GM21717 (cell line): ENCODE measurements at regions not wholly inside any gene's neighbourhood (a gene's known extent, or its start where the extent isn't known, plus 50 kb on each side); places are given as distances from the start of the nearest gene placed in this dataset.

ENCODE experiments used
- ATAC-seq: cut with Tn5 transposase; IDR thresholded peaks from one replicate; pipeline ENCODE4 v1.9.1; 2021; ENCODE audit warnings: mild to moderate bottlenecking, moderate library complexity; ENCODE audit not compliant: unreplicated experiment

GRCh38 chr3:31442755-31443154 is 90.0 kb upstream of the STT3B start:
- no peak for ATAC-seq

GRCh38 chr3:31444220-31445142 is 88.2 kb upstream of the STT3B start:
- no peak for ATAC-seq

- no peak for ATAC-seq
Observed at GRCh38 chr3:31445701-31446100, 87.0 kb upstream of the STT3B start.

DNA sequence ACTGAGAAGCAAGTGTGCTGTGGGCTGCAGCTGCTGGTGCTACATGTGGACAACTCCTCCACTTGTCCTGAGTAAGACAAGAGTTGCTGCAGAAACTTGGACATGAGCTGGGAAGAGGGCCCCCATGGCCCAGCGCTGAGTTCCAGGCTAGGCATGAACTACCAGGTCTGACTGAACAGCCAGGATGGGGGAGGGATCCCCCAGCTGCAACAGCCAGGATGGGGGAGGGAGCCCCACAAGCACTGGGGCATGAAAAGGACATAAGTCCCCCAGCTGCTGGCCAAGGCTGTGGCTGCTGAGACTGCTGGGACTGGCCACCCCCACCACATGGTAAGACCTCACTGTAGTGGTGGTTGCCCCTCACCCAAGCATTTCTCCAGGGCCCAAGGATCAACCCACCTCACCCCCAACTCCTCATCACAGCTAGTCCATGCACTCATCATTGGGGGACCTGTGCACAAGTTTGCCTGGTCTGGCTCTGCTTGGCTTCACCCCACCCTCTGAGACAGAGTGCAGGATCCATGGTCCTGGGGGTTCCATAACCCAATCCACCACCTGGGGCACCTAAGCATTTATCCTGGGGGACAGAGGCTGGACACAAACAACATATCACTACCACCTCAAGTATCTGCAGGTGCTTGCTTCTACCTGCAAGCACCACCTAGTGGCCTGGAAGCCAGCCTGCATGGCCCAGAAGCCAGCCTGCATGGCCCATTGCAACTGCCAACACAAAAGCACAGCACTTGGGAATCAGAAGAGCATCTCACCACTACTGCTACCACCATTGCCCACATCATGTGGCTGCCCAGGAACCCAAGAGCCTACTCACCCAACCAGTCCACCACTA is 84.5 kb upstream of the STT3B start:
- ATAC-seq: peak; percentile 82

GRCh38 chr3:31448882-31449243 is 83.9 kb upstream of the STT3B start:
- ATAC-seq: peak; percentile 37

DNA sequence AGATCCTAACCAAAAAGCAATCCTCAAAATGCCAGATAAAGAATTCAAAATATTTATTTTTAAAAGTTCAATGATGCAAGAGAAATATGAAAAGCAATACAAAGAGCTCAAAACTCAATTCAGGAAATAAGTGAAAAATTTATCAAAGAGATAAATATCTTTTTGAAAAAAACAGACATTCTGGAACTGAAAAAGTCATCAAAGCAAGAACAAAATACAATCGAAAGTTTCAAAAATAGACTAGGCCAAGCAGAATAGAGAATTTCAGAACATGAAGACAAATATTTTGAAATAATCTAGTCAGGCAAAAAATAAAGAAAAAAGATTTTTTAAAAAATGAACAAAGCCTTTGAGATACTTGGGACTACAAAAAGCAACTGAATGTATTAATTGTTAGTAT is 83.4 kb upstream of the STT3B start:
- no peak for ATAC-seq

DNA sequence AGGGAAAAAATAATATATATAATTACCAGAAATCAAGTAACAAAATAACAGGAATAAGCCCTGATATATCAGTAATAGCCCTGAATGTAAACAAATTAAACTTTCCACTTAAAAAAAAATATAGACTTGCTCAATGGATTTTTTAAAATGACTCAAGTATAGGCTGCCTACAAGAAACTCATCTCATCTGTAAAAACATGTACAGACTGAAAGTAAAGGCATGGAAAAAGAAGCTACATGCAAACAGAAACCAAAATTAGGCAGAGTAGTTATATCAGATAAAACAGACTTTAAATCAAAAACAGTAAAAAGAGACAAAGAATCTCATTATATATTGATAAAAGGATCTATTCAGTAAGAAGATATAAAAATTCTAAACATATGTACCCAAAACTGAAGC is 82.4 kb upstream of the STT3B start:
- no peak for ATAC-seq

DNA sequence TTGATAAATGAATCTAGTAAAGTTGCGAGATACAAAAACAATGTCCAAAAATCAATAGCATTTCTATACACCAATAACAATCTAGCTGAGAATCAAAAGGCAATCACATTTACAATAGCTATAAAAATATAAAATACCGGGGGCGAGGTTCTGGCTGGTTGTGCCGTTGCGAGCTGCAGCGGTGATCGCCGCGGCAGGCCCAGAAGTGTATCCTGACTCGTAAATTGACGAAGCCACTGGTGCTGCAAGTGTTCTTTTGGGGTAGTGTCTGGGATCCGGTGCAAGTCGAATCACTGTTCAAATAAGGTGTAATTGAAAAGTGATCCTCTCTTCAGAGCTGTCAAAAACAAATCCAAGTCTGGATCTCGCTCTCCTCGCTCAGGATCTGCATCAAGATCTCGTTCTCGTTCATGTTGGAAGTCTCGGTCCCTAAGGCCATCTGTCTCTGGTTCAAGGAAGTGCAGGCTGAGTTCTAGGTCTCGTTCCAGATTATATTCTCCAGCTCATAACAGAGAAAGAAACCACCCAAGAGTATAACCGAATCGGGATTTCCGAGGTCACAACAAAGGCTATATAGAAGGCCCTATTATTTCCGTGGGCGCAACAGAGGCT is 80.1 kb upstream of the STT3B start:
- no peak for ATAC-seq

DNA sequence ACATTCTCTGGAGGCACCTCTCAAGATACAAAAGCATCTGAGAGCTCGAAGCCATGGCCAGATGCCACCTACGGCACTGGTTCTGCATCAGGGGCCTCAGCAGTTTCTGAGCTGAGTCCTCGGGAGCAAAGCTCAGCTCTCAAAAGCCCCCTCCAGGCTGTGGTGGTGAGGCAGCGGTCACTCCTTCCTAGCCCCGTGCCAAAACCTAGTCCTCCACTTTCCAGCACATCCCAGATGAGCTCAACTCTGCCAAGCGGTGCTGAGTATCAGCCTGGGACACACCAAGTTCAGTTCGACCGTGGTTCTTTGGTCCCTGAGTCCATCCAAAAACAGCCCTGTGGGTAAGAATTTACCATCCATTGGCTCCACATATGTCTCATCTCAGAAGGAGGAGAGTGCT is 79.3 kb upstream of the STT3B start:
- ATAC-seq: no peak

GRCh38 chr3:31455524-31455923 is 77.2 kb upstream of the STT3B start:
- ATAC-seq: no peak

DNA sequence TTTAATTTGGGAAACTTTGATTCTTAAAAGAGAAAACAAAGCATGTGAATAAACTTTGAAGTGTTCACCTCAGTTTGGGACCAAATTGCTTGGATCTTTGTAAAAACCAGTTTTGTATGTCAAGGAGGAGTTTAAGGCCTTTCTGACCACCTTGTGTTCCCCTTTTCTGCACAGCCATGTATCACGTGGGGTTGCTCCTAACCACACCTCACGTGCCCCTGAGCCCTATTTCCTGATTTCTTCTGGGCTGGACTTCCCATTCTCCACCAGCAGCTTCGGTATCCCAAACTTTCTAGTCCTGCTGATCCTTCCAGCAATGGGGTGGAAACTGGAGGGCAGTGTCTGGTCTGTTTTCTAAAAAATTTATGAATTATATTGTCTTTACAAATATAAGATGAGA is 76.4 kb upstream of the STT3B start:
- ATAC-seq: no peak

DNA sequence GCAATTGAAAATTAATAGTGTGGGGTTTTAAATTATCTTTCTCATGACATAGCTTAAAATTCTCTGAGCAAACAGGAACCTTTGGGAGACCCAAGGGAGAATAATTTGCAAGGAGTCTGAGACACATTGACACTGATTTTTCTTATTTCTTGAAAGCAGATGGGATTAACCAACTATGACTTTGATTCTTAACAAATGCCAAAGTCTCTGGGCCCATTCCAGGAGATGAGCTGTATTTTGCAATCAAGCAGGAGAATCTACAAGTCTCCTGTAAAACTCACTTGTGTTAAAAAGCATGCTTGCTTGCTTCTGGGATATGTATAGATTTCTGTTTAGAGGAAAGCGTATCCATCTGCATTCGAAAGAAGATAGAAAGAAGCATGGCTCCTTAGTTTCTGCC is 71.3 kb upstream of the STT3B start:
- ATAC-seq: no peak

DNA sequence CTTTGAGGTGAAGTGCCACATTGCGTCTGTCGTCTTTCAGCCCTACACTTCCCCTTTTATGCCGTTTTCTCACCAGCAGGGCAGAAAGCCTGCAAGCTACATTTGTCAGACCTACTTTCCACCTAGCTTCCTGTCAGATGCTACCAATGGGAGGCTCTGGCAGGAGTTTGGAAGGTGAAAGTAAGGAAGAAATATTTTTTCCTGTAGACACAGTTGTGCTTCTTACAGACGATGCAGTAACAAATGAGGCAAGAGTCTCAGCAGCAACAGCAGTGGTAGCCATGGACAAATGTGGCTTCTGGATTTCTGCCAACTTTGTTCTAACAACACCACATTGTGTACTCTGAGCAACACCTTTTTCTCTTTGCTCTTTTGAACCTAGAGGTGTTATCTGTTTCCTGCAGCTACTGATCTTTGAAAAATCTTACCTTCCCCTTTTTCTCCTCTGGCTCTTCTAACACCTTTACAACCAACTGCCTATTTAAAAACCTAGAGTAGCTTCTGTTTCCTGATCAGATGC is 70.6 kb upstream of the STT3B start:
- ATAC-seq: peak; percentile 86

- no peak for ATAC-seq
Observed at GRCh38 chr3:31465999-31466398, 66.7 kb upstream of the STT3B start.

GRCh38 chr3:31466866-31467265 is 65.9 kb upstream of the STT3B start:
- no peak for ATAC-seq

DNA sequence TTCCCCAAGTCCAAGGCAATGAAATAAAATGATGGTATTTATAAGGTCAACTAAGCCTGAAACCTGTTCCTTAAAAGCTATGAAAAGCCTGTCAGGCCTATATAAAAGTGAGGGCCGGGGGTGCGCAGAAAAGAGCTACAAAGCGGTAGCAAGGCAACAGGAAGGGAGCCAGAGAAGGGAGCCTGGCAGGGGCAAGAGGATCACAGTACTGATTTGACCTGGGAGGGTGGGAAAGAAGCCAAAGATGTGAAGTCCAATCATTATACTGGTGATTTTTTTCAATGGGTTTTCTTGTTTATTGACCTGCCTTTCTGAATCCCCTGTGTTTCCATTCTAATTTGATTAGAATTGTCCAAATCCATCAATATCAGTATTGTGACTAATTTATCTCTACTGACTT is 64.3 kb upstream of the STT3B start:
- no peak for ATAC-seq

DNA sequence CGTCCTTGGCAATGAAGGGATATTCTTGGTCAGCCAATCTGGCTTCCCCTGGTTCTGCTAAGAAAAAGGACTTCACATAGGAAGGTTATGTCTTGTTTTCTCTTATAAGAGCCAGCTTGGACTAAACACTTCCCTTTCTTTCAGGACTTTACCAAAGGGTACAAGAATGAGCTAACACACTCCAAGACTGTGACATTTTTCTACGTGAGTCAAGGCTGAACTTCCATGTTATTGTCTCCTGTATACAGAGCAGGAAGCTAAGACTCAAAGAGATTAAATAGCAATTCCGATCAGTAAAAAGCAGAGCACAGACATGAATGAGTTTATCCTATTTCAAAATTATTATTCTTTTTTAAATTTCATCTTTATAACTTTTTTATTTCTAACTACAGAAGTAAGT is 63.3 kb upstream of the STT3B start:
- no peak for ATAC-seq

DNA sequence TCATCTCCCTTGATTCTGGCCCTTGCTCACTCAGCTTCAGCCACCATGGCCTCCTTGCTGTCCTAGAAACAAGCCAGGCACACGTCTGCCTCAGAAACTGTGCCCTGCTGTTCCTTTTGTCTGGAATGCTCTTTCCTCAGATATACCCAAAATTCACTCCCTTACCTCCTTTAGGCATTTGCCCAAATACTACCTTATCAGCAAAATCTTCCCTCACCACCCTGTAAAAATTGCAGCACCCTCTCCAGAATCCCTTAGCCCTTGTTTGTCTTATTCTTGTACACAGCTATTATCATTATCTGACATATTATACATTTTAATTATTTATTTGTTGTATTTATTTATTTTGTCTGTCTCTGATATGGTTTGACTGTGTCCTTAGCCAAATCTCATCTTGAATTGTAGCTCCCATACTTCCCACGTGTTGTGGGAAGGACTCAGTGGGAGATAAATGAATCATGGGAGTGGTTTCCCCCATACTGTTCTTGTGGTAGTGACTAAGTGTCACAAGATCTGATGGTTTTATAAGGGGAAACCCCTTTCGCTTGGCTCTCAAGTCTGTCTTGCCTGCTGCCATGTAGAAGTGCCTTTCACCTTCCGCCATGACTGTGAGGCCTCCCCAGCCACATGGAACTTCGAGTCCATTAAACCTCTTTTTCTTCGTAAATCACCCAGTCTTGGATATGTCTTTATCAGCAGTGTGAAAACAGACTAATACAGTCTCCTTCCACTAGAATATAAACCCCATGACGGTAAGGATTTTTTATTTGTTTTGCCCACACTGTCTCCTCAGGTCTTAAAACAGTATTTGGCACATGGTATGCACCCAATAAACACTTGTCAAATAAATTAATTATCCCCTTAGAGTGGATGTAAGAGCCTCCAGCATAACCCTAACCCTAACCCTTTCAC is 60.0 kb upstream of the STT3B start:
- ATAC-seq: no peak

GRCh38 chr3:31476209-31476608 is 56.5 kb upstream of the STT3B start:
- no peak for ATAC-seq

GRCh38 chr3:31479431-31479830 is 53.3 kb upstream of the STT3B start:
- ATAC-seq: no peak
